GM19043 (cell line): ENCODE measurements at regions not wholly inside any gene's neighbourhood (a gene's known extent, or its start where the extent isn't known, plus 50 kb on each side); places are given as distances from the start of the nearest gene placed in this dataset.

Source experiments
- ATAC-seq: cut with Tn5 transposase; IDR thresholded peaks from one replicate; pipeline ENCODE4 v1.9.1; 2021; ENCODE audit warnings: low read depth; ENCODE audit not compliant: unreplicated experiment

DNA sequence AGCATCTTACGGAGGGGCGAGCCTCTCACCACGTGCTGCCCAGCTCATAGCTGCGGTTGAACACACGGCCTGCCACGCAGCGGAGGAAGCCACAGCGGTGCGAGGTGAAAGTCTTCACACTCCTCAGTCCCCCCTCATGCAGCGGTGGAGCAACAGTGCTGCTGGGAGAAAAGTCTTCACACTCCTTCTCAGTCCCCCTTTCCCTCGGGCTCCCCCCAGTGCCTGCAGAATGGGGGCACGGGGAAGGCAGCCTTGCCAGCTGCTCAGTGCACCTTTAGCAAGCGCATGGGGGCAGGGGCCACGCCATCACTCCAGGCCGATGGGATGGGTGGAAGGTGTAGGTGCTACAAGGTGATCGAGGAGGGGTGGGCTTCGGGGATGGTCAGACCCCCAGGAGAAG is 206.3 kb upstream of the TCERG1L start:
- no peak for ATAC-seq

DNA sequence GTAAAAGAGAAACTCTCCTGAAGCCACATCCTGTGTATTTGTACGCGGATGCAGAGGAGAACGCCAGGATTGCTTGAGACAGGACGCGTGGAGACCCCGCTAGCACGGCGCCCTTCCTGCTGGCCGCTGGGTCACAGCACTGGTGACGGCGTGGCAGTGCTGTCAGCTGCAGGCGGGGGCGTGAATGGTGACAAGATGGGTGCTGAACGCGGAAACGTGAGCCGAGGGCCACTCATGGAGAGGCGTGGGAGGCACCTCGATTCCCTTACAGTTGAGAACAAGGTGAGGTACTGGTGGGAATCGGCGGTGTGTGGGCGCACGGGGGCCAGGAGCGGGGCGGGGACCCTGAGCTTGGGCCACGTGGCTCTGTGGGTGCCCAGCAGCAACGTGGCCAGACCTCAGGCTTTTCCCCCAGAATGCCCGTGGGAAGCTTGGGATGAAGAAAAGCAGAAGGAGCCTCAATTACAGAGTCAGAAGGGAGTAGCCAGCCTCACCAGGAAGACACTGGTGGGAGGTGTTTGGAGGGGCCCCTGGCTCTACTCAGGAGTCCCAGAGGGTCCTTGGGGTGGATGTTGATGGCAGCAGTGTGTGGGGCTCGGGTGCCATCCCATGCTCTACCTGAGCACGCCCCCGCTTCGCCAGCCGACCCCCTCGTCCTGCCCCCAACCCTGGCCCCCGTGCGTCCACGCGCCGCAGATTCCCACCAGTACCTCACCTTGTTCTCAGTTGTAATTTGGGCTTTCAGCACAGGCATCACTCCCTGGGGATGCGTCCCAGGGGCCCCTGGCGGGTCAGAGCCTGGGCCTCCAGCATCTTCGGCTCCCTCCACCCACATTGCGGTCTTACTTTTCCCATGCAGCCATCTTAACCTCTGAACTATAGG is 208.4 kb upstream of the TCERG1L start:
- no peak for ATAC-seq

DNA sequence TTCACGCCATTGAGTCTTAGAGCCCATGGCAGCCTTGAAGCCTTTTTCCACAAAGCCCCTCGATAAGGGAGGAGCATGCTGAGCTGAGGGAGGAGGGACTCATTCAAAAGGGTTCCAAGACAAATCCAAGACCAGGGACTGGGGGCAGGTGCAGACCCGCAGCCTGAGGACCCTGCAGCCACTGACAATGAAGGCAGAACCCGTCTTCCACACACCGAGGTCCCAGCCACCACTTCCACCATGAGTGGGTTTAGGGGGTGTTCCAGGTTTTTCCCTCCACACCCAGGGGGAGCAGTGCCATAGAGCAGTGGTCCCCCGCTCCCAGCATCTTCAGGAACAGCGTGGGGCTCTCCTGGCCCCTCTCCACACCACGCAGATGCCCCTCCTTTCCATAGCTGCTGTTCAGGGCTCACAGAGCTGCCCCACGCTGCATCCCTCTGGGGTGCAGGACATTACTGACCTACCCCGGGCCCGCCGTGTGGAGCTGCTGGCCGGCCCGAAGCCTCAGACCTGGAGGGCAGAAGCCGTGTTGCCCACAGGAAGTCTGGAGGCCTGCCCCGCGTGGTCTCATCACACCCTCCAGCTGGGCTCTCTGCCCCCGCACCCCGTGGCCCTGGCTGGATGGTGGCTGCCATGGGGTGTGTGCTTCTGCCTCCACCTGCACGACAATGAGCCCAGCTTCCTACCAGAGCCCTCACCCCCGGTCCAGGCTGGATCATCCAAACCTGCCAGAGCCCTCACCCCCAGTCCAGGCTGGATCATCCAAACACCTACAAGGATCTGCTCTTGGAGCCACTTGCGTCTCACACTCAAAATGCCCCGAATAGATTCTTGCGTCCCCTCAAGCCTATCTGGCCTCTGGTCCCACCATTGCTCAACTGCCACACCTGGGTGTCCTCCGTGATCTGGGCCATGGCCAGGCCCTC is 220.0 kb upstream of the TCERG1L start:
- ATAC-seq = no peak

DNA sequence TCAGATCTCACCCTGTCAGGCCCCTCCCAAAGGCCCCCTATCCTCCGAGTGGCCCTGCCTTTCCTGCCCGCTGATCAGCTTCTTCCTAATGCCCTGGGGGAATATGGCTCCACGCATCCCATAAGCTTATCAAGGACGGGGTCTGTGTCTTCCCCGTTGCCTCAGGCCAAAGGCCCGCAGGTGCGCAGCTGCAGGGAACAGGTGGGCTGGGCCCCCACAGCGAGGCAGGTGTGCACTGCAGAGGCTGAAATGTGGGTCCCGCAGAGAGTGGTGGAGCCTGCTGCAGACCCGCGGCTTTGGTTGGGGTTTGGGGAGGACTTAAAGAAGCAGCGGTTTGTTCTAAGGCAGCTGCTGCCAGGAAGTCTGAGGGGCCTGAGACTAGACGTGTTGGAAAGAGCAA is 220.8 kb upstream of the TCERG1L start:
- ATAC-seq = no peak

DNA sequence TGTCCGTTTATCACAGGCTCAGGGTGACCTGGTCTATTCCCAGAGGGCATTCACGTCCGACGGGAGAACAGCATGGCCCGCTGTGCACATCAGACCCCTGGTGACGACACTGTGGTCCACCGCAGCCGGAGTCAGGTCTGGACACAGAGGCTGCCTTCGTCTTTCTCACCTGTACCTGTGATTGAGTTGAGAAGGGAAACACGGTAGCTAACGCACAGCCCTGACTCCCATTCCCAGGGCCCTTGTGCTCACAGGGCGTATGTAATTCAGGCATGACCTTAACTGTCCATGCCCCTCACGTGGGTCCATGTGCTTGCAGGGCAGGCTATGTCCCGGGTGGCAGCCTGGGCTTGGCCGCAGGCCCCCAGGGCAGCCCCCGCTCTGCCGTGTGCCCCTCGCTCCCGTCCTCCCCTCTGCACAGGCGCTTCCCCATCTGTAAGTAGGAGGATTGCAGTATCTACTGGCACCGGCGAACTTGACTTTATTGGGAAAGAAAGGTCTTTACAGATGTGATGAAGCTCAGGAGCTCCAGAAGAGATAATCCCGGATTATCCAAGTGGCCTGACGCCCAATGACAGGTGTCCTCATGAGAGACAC is 221.3 kb upstream of the TCERG1L start:
- ATAC-seq = no peak

DNA sequence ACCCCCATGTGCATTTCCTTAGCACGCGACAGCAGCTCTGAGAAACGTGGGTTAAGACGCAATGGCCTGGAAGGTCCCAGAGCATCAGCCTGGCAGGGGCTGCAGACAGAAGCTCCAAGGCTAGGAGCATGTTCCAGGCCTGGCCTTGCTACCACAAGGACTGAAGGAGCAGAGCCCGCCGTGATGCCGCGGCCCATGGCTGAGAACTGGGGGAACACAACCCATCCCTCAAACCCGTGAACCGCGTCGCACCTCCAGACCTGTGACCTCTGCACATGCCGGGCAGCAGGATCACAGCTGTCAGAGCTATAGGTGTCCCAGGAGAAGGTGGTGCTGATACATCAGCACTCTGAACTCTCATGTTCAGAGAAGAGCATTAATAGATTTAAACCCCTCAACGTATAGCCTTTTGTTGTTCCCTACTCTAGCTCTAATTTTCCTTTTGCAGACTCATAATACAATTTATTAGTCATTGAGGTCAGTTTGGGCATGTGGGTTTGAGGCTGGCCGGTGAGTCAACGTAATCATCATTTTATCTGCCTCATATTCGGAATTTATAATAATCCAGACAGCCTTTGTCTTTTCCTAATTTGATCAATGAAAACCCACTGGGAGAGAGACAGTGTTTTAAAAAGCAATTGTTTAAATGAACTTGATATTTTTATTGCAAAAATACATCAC is 222.5 kb upstream of the TCERG1L start:
- no peak for ATAC-seq

DNA sequence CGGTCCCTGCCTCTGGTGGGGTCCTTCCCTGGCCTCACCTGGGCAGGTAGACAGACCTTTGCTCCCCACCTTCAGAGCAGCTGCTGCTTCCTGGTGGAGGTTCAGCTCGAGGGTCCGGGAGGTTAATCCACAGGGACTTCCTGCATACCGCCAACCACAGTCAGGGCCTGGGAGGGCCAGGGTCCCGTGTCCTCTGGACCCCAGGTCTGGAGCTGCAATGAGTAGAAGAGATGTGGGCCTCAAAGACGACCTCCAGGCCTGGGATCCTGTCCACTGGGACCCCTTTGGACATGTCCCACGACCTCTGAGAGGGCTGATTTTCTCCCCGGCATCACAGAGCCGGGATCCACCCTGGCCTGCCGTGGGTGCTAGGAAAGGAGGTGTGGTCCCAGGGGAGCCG is 223.3 kb upstream of the TCERG1L start:
- no peak for ATAC-seq

DNA sequence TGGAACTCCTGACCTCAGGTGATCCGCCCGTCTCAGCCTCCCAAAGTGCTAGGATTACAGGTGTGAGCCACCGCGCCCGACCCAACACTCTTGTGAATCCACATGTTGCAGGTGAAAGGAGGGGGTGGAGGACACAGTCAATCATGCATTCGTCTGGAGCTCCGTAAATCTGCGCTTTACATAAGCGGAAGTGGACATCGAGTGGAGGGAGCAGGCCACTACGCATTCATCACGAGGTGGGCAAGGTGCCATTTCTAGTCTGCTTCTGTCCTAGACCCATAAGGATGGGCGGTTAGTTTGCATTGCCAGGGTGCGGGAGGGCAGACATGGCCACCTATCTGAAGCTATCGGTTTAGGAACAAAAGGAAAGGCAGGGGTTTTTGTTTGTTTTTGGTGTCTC is 225.2 kb upstream of the TCERG1L start:
- no peak for ATAC-seq

DNA sequence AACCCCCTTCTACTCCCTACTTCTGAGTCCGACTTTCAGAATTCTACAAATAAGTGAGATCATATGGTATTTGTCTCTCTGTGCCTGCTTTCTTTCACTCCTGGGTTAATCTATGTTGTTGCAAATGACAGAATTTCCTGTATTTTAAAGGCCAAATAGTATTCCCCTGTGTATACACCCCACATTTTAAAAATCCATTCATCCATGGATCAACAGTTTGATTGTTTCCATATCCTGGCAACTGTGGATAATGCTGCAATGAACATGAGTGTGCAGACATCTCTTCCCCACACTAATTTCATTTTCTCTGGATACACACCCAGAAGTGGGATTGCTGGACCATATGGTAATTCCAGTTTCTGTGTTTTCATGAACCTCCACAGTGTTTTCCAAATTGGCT is 225.8 kb upstream of the TCERG1L start:
- ATAC-seq = no peak

DNA sequence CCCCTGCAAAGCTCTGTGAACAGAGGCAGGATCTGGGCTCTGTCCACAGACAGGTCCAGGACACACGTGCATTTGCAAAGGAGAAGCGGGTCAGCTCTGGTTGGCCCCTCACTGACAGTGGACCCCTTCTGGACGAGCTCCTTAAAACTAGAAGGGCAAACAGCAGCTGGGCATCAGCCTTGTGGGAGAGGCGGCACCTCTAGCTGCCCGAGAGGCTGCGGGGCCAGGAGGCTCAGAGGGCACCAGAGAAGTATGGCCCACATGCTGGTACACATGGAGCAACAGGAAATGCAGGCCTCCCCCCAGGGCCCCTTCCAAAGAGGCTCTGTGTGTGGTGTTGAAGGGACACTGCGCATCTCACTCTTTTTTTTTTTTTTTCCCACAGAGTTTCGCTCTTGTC is 233.0 kb upstream of the TCERG1L start:
- ATAC-seq = no peak

DNA sequence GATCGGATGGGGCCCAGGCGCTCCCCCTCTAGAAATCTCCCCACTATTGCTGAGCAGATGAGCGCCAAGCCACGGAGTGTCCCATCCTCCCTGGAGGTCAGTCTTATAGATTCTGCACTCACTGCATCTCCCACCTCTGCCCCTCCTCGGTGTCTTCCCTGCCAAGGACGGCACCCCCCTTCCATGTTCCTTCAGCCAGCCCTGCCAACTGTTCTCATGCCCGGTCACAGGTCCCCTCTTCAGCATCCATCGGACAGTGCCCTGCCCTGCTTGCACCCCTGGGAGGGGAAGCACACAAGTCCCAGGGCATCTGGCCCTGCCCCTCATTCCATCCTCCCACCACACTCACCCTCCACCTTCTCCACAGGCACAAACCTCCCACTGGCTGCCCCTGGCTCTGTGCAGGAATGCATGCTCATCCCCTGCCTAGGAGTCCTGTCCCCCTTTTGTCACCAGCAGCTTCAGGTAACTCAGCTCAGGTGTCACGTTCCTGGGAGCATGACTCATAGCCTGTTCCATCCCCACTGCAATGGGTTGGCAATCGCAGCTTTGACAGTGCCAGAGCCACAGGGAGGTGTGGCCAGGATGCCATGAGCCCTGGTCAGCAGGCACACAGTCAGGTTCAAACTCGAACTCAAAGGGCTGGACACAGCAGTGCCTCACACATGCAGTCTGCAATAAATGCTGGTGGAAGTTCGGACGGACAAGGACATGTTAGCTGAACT is 234.7 kb upstream of the TCERG1L start:
- ATAC-seq = no peak

DNA sequence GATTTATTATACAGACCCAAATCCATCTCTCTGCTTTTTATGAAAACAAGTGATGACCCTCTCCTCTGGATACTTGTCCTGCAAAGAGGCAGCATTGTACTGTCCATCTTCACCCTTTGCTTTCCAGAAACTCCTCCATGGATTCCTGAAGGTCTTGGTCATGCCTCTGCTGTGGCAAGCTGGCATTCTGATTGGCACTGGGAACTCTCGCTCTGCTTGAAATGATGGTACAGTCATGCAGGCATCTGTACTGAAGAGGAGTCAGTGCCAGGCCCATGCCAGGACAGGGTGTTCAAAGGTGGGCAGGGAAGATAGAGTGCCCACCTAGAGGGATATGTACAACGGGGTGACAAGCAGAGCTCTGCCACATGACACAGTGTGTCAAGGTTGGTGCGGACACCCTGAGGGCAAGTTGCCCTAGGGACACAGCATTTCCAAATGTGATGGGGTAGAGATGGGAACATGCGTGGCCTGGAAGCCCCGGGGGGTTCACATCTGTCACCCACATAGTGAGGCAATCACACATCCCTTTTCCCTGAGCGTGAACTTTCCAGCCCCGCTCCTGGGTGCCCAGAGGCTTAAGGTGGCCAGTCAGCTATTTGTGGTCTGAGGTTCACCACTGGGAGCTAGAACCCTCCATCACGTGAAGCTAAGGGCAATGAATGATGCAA is 235.7 kb upstream of the TCERG1L start:
- no peak for ATAC-seq

DNA sequence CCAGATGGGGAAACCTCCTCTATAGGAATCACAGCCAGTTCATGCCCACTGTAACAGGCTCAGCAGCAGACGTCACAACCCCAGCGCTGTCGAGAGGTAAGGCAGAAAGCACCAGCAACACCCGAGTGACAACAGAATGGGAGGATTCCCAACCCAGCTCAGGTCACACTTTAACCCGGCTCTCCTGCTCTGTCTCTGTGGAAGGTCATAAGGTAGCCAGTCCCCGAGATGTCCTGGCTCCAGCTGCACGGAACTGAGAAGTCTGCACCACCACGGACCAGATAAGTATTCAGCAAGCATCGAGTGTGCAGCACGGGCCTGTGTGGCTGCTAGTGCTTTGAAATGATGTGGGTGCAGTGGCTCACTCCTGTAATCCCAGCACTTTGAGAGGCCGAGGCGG is 236.7 kb upstream of the TCERG1L start:
- ATAC-seq = no peak

DNA sequence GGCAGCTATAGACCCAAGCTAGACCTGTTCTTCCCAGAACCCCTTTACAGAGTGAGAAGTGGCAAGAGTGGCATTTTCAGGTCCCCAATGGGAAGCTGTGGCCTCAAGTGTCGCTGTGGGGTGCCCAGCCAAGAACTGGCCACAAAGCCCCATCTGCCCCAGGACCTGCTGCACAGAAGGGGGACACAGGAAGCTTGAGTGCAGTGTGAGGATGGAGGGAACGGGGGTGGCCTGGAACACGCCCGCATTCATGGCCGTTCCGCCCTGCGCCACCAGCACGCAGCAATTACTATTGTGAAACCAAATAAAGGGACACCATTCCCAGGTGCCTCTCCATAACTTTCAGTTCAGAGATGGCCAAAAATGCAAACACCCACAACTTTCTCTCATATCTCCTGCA is 237.6 kb upstream of the TCERG1L start:
- no peak for ATAC-seq

DNA sequence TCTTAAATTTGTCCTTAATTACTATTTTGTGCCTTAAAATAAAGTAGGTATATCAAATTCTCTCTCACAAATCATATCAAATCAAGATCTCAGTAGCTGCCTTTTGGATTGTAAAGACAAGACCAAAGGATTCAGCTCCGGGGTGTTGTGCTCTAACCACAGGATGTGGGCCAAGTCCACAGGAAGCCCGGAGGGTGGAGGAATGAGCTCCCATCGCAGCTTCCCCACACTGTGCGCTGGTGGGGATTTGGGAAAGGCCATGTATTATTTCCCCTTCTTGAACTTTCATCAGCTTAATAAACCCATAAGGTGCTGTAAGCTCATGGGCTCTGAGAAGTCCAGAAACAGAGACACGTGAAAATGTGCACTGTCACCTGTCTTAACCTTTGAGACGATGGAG is 241.6 kb upstream of the TCERG1L start:
- no peak for ATAC-seq

DNA sequence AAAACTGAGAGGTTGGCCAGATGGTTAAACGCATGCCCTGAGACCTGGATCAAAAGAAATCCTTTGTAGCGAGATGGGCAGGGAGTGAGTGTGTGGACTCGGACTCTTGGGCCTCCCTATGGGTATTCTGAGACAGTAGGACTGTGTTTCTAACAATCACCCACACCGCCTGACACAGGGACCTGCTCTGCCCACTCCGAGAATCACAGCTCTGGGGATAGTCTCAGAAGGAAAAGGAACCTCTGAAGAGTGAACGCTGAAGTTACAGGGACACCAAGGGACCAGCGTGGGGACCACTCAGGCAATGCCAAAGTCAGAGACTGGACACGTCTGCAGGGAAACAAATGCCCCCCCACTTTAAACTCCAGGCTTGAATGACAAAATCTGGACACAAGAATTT is 242.1 kb upstream of the TCERG1L start:
- ATAC-seq = no peak

DNA sequence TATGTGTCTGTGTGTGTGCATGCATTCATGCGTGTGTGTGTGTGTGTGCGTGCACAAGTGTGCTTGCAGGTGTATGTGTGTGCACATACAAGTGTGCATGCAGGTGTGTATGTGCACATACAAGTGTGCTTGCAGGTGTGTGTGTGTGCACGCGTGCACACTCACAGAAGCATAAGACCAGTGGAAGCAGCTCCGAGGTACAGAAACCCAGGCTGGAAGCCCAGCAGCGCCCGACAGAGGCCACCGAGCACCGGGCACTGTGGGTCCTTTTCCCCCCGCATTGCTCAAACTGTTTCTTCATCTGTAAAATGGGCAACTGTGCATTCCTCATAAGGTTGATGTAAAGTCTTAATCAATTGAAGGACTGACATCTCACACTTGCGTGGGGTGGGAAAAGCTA is 243.3 kb upstream of the TCERG1L start:
- no peak for ATAC-seq

DNA sequence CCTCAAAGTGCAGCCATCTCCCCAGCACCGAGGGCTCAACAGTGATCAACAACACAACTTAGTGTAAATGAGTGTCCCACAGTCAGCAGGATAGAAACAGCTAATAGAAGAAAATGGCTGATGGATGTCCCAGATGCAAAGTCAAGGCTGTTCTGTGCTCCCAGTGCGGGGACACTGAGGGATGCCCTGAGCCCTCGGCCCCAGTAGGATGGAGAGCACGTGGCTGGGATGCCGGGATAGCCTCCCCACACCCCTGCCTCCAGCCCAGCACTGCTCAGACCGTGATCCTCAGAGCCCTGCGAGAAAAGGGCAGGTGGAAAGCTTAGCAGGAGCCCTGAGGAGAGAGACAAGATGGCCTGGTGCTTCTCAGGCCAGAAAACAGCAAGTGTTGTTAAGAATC is 243.9 kb upstream of the TCERG1L start:
- ATAC-seq = no peak

DNA sequence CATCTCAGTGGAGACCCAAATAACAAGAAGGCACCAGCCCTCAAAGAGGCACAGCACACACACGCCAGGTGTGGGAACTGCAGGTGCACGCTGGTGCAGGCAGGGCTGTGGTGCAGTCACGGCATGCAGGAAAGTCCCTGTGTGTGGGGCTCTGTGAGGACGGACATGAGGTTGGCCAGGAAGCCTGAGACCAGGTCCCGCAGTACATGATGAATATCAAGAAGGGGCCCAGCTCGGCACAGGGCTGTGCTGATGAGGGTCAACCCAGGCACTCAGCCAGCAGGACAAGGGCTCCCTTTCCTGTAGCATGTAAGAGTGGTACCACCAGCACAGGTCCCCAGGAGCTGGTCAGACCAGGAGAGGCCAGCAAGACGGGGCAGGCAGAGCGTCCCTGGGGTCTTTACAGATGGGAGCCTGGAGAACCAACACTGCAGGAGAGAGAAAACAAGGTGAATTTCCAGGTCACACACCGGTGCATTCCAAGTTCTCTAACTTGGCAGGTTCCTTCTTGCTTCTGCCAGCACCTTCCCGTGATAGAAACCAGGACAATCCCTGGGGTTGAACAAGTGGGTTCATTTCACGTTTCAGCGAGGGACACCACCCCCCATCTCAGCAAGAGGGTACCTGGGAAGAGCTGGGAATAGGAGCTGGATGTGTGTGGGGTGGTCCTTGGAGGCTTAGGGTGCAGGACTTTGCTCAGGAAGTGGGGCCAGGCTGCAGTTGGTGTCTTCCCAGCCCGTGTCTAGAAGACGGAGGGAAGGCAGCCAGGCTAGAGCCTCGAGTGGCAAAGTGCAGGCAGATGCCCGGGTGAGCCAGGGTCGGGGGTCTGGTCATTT is 244.8 kb upstream of the TCERG1L start:
- ATAC-seq = no peak
